Small intestine (tissue), 7 donors: ENCODE measurements at regions not wholly inside any gene's neighbourhood (a gene's known extent, or its start where the extent isn't known, plus 50 kb on each side); places are given as distances from the start of the nearest gene placed in this dataset.

Source experiments
- DNase-seq, 2 donors: peaks; one replicate each; pipeline versions ENCODE4 v3.0.0 to v3.0.0-alpha.2; 2013
- FAIRE-seq: peaks from 2 replicates; lab custom pipeline; 2012; peaks lifted over from hg19 to GRCh38; lab: Jason Lieb, UNC
- H3K27ac ChIP-seq, 3 donors: one replicate each; pipeline ENCODE4 v1.5.1; 2013; ENCODE audit warnings: low read length in 2 of 3, mild to moderate bottlenecking in 2 of 3, control low read depth in 1 of 3, inconsistent platforms in 1 of 3, low read depth in 1 of 3, moderate library complexity in 1 of 3
- H3K27me3 ChIP-seq, 3 donors: one replicate each; pipeline ENCODE4 v1.6.1; 2013; ENCODE audit warnings: low read length in 3 of 3, inconsistent platforms in 1 of 3; ENCODE audit not compliant: control insufficient read depth in 3 of 3, insufficient read depth in 3 of 3
- H3K36me3 ChIP-seq, 3 donors: one replicate each; pipeline ENCODE4 v1.6.1; 2013; ENCODE audit warnings: low read length in 3 of 3, inconsistent platforms in 1 of 3, low read depth in 1 of 3, mild to moderate bottlenecking in 1 of 3, moderate library complexity in 1 of 3; ENCODE audit not compliant: control insufficient read depth in 3 of 3, insufficient read depth in 2 of 3
- H3K4me1 ChIP-seq, 3 donors: one replicate each; pipeline ENCODE4 v1.6.1; 2013; ENCODE audit warnings: low read length in 2 of 3, inconsistent platforms in 1 of 3, low read depth in 1 of 3, mild to moderate bottlenecking in 1 of 3, moderate library complexity in 1 of 3; ENCODE audit not compliant: control insufficient read depth in 3 of 3, insufficient read depth in 2 of 3
- H3K4me3 ChIP-seq, 3 donors: one replicate each; pipeline ENCODE4 v1.5.1; 2013; ENCODE audit warnings: low read length in 3 of 3, control low read depth in 1 of 3, inconsistent platforms in 1 of 3, low read depth in 1 of 3, mild to moderate bottlenecking in 1 of 3, moderate library complexity in 1 of 3
- H3K9me3 ChIP-seq, 2 donors: one replicate each; pipeline ENCODE4 v1.6.1; 2013; ENCODE audit warnings: low read depth in 1 of 2, low read length in 1 of 2; ENCODE audit not compliant: control insufficient read depth in 2 of 2, insufficient read depth in 1 of 2
- WGBS, 3 donors: extraction: QIAGEN DNeasy Blood & Tissue Kit; methylation state at CpG; one replicate each; pipeline ENCODE4 v1.1.7; 2013; 5-methylcytosine and 5-hydroxymethylcytosine counted together
- donor health status: healthy with polysubstance abuse.
- donor health status: control.
- donor health status: control.
- donor health status: Bipolar disorder and iron deficiency.
- donor health status: healthy.

DNA sequence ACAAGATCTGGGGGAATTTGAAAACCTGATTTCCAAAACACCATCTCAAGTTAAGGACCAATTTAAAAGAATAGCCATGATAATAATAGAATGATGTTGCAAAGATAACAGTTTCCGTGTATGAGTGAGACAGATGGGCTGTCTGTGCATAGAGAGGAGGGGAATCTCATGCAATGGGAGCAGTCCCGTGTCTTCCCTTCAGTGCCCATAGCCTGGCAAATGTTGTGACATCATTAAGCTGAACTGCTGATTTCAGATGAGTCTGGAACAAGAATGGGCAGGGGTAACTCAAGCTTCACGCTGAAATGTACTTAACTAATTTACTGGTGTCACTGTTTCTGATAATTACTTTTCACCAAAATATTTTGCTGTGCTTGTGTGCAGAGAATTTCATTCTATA, 454.0 kb downstream of the FOXG1 start:
- no peaks in the 10 kb centered on the region for H3K4me1 ChIP-seq
- FAIRE-seq = no peak
- H3K36me3 ChIP-seq = no peaks in the 10 kb centered on the region
- 59 to 63% (median 61%) methylated on average over 3 of the region's 3 CpGs for WGBS, 3 donors
- no peaks in the 10 kb centered on the region for H3K9me3 ChIP-seq
- DNase-seq = no peak
- no peak overlapping the region for H3K27ac ChIP-seq
- no peak overlapping the region for H3K4me3 ChIP-seq
- H3K27me3 ChIP-seq = peaks cover 0 to 2% (median 0%) of the 10 kb centered on the region in 3 donors

DNA sequence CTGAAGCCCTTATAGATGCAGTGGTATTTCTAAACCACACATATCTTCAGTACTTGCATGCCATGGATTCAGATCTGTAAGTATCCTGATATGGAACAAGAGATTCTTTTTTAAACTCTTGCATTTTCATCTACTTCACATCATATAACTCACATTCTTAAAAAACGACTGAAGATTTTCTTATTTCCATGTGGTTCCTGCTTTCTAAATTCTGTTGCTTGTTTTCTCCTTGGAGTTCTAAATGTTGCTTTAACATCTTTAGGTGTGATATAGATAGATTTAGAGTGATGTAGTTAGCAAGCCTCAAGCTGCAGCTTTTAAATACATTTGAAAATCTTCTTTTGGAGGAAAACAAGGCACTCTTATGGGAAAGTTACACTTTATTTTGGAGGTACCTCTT, 455.4 kb downstream of the FOXG1 start:
- DNase-seq (no peak), FAIRE-seq (no peak)
- no peak overlapping the region for H3K27ac ChIP-seq
- H3K27me3 ChIP-seq = peaks cover 0 to 2% (median 0%) of the 10 kb centered on the region in 3 donors
- no peak overlapping the region for H3K4me3 ChIP-seq
- WGBS, 3 donors = 29 to 49% (median 35%) methylated on average over 1 of the region's 1 CpG
- no peaks in the 10 kb centered on the region for H3K4me1 ChIP-seq
- H3K9me3 ChIP-seq = no peaks in the 10 kb centered on the region
- no peaks in the 10 kb centered on the region for H3K36me3 ChIP-seq

DNA sequence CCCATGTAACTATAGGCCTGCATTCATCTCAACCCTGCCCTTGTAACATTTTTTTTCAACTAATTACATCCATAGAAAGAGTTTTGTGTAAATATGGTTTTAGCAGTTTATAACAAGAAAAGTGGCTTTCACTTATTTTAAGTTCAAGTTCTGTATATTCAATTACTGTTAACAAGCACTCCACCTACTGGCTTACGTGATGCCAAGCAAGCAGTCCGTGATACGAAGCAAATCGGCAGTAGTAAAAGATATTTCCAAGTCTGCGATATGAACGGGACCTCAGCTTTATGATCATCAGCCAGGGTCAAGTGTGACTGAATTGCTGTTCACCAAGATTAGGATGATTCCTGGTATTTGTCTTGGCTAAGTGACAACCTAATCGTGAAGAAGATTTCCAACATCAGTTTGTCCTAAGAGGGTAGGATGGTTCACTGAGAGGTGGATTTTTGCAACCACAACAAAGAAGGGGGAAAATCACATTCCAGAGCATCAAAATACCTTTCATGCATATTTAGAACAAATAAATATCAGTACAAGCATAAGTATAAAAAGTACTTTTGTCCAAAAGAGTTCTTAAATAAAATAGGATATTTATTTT, 456.2 kb downstream of the FOXG1 start:
- peaks cover 0 to 2% (median 0%) of the 10 kb centered on the region in 3 donors for H3K27me3 ChIP-seq
- no peaks in the 10 kb centered on the region for H3K9me3 ChIP-seq
- FAIRE-seq (no peak), DNase-seq (peak; percentile 12 to 48)
- 5 to 9% (median 6%) methylated on average over 7 of the region's 7 CpGs for WGBS, 3 donors
- no peak overlapping the region for H3K4me3 ChIP-seq
- no peaks in the 10 kb centered on the region for H3K4me1 ChIP-seq
- H3K27ac ChIP-seq = no peak overlapping the region
- H3K36me3 ChIP-seq = no peaks in the 10 kb centered on the region

DNA sequence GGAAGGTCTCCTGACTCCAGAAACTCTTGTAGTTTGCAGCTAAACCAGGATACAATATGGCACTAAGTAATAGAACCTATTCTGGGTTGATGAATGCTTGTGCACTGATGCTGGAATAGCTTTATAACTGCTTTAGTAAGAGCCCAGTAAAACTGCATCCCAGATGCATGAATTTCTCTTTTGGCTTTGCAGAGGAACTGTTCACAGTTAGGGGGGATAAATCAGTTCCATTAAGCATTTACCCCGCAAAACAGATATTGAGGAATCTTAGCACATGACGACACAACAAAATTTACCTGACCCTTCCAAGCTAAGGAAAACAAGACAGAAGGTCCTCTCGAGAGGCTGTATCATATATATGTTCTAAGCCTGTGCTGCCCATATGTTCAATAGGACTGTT, 457.4 kb downstream of the FOXG1 start:
- Histone ChIP-seq H3K4me1 (no peaks in the 10 kb centered on the region), H3K27ac (no peak overlapping the region), H3K36me3 (no peaks in the 10 kb centered on the region), H3K4me3 (no peak overlapping the region), H3K27me3 (peaks cover 0 to 2% (median 0%) of the 10 kb centered on the region in 3 donors), H3K9me3 (no peaks in the 10 kb centered on the region)
- 79 to 90% (median 80%) methylated on average over 3 of the region's 3 CpGs for WGBS, 3 donors
- DNase-seq (no peak), FAIRE-seq (no peak)

DNA sequence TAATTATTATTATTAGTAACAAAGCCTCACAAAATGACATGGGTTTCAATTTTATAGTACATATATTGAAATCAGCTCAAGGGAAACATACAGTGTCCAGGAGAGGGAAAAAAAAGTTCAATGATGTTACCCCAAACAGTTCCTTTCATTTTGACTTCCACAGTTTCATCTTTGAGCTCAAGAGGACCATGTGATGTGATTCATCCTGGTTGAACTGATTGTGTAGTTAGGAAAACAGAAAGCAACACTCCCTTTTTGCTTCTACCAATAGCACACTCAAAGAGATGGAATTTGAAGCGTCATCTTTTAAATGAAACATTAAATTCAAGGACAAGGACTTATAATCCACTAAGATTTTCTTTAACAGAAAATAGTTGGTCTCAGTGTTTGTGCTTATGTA, 461.0 kb downstream of the FOXG1 start:
- H3K36me3 ChIP-seq = no peaks in the 10 kb centered on the region
- FAIRE-seq (no peak), DNase-seq (no peak)
- H3K27ac ChIP-seq = no peak overlapping the region
- 83 to 98% (median 88%) methylated on average over 1 of the region's 1 CpG for WGBS, 3 donors
- H3K4me1 ChIP-seq = no peaks in the 10 kb centered on the region
- no peaks in the 10 kb centered on the region for H3K9me3 ChIP-seq
- no peak overlapping the region for H3K4me3 ChIP-seq
- H3K27me3 ChIP-seq = peaks cover 0 to 2% (median 0%) of the 10 kb centered on the region in 3 donors

DNA sequence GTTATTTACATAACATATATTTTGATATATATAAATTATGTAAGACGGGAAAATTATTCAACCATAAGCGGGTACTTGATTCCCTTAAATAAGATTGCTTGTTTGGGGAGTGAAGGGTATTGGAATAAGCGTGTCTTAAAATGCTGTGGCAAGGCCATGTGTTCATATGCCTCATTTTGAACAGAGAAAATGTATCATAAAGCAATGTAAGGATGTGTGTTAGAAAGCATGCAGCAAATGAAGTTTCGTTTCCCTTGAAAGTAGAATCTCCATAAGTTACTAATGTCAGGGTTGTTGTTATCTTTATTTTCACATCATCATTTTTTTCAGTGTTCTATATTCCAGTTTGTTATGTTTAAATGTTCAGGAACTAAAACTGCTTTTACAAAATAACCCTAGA, 465.6 kb downstream of the FOXG1 start:
- 75 to 85% (median 82%) methylated on average over 4 of the region's 4 CpGs for WGBS, 3 donors
- Histone ChIP-seq H3K27me3 (no peaks in the 10 kb centered on the region), H3K27ac (no peak overlapping the region), H3K4me1 (no peaks in the 10 kb centered on the region), H3K36me3 (no peaks in the 10 kb centered on the region), H3K9me3 (no peaks in the 10 kb centered on the region), H3K4me3 (no peak overlapping the region)
- no peak for DNase-seq
- no peak for FAIRE-seq

DNA sequence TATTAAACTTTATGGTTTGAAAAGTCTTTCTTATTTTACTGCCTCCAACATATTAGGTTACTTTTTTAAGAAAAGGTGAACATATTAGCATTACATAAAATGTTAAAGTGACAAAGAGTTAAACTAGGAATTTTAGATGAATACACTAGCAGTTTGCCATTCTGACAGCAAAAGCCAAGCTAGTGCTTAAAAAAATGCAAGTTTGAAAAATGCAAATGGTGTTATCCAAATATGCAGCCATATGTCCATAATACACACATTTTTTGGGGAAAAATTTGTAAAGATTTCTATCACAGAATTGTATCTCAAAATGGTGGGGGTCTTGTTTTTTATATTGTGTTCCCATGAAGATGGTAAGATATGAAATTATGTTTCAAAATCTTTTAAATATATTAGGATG, 466.1 kb downstream of the FOXG1 start:
- Histone ChIP-seq H3K9me3 (no peaks in the 10 kb centered on the region), H3K27ac (no peak overlapping the region), H3K4me3 (no peak overlapping the region), H3K27me3 (no peaks in the 10 kb centered on the region), H3K36me3 (no peaks in the 10 kb centered on the region), H3K4me1 (no peaks in the 10 kb centered on the region)
- DNase-seq = no peak
- no peak for FAIRE-seq

DNA sequence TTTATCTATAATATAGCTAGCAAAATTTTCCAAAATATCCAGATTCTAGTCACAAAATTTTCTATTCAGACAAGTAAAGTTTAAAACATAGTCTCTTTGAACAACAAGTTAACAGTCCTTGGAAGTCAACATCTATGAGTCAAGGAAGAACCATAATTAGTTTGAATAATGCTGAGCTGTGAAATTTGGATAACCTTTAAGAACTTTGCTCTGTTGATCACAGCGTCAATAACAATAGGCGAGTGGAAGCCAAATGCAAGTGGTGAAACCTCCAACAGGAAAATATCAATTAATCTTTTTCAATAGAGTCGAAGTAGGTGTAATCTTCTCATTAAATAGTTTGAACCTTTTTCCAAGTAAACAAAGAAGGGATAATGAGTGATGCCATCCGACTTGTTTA, 466.6 kb downstream of the FOXG1 start:
- Histone ChIP-seq H3K4me1 (no peaks in the 10 kb centered on the region), H3K36me3 (no peaks in the 10 kb centered on the region), H3K9me3 (no peaks in the 10 kb centered on the region), H3K4me3 (no peak overlapping the region), H3K27ac (no peak overlapping the region), H3K27me3 (no peaks in the 10 kb centered on the region)
- WGBS, 3 donors = 27 to 37% (median 28%) methylated on average over 4 of the region's 4 CpGs
- FAIRE-seq = no peak
- no peak for DNase-seq

DNA sequence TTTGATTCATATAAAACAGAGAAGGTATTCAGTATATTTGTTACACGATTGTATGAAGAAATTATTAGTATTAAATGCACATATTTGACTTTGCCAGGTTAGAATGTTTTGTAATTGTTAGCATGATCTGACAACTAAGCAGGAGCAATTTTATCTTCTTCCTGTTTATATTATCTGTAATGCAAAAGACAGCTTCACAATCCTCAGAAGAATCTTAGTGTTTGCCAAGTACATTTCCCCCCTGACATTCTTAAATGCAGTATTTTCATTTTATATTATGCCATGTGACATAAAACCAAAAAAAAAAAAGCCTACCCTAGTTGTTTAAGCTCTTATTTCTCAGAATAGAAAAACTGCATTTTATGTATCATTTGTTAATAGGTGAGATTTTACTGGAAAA, 469.4 kb downstream of the FOXG1 start:
- no peaks in the 10 kb centered on the region for H3K4me1 ChIP-seq
- no peak overlapping the region for H3K27ac ChIP-seq
- H3K4me3 ChIP-seq = no peak overlapping the region
- H3K36me3 ChIP-seq = no peaks in the 10 kb centered on the region
- H3K27me3 ChIP-seq = no peaks in the 10 kb centered on the region
- H3K9me3 ChIP-seq = no peaks in the 10 kb centered on the region
- 51 to 67% (median 61%) methylated on average over 1 of the region's 1 CpG for WGBS, 3 donors
- FAIRE-seq (no peak), DNase-seq (no peak)
